PC-9 (cell line): ENCODE measurements at regions not wholly inside any gene's neighbourhood (a gene's known extent, or its start where the extent isn't known, plus 50 kb on each side); places are given as distances from the start of the nearest gene placed in this dataset.

Experiments
- BruUV-seq: library from RNA; stranded (reverse); fragments of 400-500 nt; replicated peaks from 2 replicates; lab custom pipeline; 2021; lab: Mats Ljungman, UMichigan
- CTCF ChIA-PET: fragments of 300-600 bp; sonication (Branson Sonifier 250); formaldehyde crosslinking; loops from one replicate; lab custom pipeline; 2022; ENCODE audit warnings: antibody characterized with exemption; lab: Charles Lee
- POLR2A ChIA-PET: fragments of 300-600 bp; sonication (Branson Sonifier 250); formaldehyde crosslinking; loops from one replicate; lab custom pipeline; 2022; ENCODE audit warnings: antibody characterized with exemption; ENCODE audit not compliant: unreplicated experiment; lab: Charles Lee
- DNase-seq, 2 experiments: peaks; one replicate each; pipeline versions ENCODE4 v3.0.0 to v3.0.0-alpha.2; 2015 to 2022; ENCODE audit warnings: mixed read lengths in 1 of 2
- H2AFZ ChIP-seq: fragments of 200-600 bp; sonication (generic); 2 replicates; pipeline ENCODE4 v1.8.1; 2017; ENCODE audit warnings: antibody characterized with exemption
- H3F3A ChIP-seq: fragments of 200-600 bp; sonication (generic); 2 replicates; pipeline ENCODE4 v1.8.1; 2017; ENCODE audit warnings: antibody characterized with exemption, mild to moderate bottlenecking, low read depth; ENCODE audit not compliant: insufficient read depth
- H3K27ac ChIP-seq: fragments of 200-600 bp; sonication (generic); 2 replicates; pipeline ENCODE4 v1.6.1; 2016; ENCODE audit warnings: mixed run types
- H3K27me3 ChIP-seq: fragments of 200-600 bp; sonication (generic); 2 replicates; pipeline ENCODE4 v1.6.1; 2016; ENCODE audit warnings: low read depth, mixed run types; ENCODE audit not compliant: insufficient read depth
- H3K36me3 ChIP-seq: fragments of 200-600 bp; sonication (generic); 2 replicates; pipeline ENCODE4 v1.6.1; 2016; ENCODE audit warnings: low read depth, mixed run types
- H3K4me1 ChIP-seq: fragments of 200-600 bp; sonication (generic); replicated peaks from 2 replicates; pipeline ENCODE4 v1.6.1; 2016; ENCODE audit warnings: mixed run types; ENCODE audit not compliant: insufficient read depth
- H3K4me2 ChIP-seq: fragments of 200-600 bp; sonication (generic); 2 replicates; pipeline ENCODE4 v1.6.1; 2017; ENCODE audit warnings: mixed run types
- H3K4me3 ChIP-seq: fragments of 200-600 bp; sonication (generic); 2 replicates; pipeline ENCODE4 v1.6.1; 2016; ENCODE audit warnings: mixed run types
- H3K79me2 ChIP-seq: fragments of 200-600 bp; sonication (generic); 2 replicates; pipeline ENCODE4 v1.6.1; 2017; ENCODE audit warnings: low read depth, mixed run types
- H3K9me2 ChIP-seq: fragments of 200-600 bp; sonication (generic); 2 replicates; pipeline ENCODE4 v1.8.1; 2017; ENCODE audit warnings: mild to moderate bottlenecking; ENCODE audit not compliant: insufficient read depth
- H3K9me3 ChIP-seq: fragments of 200-600 bp; sonication (generic); 2 replicates; pipeline ENCODE4 v1.8.1; 2016; ENCODE audit warnings: low read depth; ENCODE audit not compliant: insufficient read depth
- H4K20me1 ChIP-seq: fragments of 200-600 bp; sonication (generic); 2 replicates; pipeline ENCODE4 v1.8.1; 2017; ENCODE audit not compliant: insufficient read depth
- CTCF ChIP-seq: fragments of 200-600 bp; sonication (generic); conservative IDR thresholded peaks from 2 replicates; pipeline ENCODE4 v1.6.1; 2017; ENCODE audit warnings: mixed run types, antibody characterized with exemption, mild to moderate bottlenecking, moderate library complexity
- EZH2 ChIP-seq: fragments of 200-600 bp; sonication (generic); IDR thresholded peaks from 2 replicates; pipeline ENCODE4 v1.8.0; 2017; ENCODE audit warnings: antibody characterized with exemption, low read depth
- intact Hi-C: fragments of 100-400 bp; cut with micrococcal nuclease; formaldehyde crosslinking; loops from one replicate; pipeline ENCODE4 v1.10.0; 2022; ENCODE audit not compliant: unreplicated experiment

- peaks cover 31% of the 10 kb centered on the region for H3K27me3 ChIP-seq
- H3K4me3 ChIP-seq: no peak overlapping the region
- no TSS peak for BruUV-seq
- TF ChIP-seq CTCF: no peak
- TF ChIP-seq EZH2: no peak
- no peaks in the 10 kb centered on the region for H3F3A ChIP-seq
- H3K9me2 ChIP-seq: no peaks in the 10 kb centered on the region
- no peak for DNase-seq
- POLR2A ChIA-PET: no interaction called here
- no peaks in the 10 kb centered on the region for H4K20me1 ChIP-seq
- no peaks in the 10 kb centered on the region for H3K9me3 ChIP-seq
- no peak overlapping the region for H3K4me2 ChIP-seq
- CTCF ChIA-PET: no interaction called here
- intact Hi-C loops: no loop called here
- no peak overlapping the region for H3K27ac ChIP-seq
- no peaks in the 10 kb centered on the region for H3K79me2 ChIP-seq
- H3K36me3 ChIP-seq: no peaks in the 10 kb centered on the region
- H3K4me1 ChIP-seq: no peaks in the 10 kb centered on the region
- H2AFZ ChIP-seq: no peak overlapping the region
Measured at GRCh38 chr6:163872335-163872734, 457.8 kb downstream of the QKI start.

DNA sequence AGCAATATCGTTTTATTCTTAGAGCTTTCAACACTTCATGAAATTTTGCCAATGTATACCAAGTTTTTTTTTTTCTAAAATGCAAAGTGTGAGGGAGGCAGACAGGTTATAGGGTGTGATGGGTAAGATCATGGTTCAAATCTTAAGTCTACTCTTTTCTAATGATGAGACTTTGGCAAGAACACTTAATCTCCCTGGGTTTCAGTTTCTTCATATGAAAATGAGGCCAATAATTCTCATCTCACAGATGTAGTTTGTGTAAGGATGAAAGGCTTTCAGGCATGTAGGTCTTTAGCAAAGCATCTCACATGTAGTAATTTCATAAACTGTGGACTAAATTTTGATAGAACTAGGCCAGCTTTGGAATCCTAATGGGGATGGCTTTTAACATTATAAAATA, 457.1 kb downstream of the QKI start:
- H3K4me1 ChIP-seq: no peaks in the 10 kb centered on the region
- H3K36me3 ChIP-seq: no peaks in the 10 kb centered on the region
- ChIA-PET POLR2A (no interaction called here), CTCF (no interaction called here)
- no peak for TF ChIP-seq EZH2
- no peak for TF ChIP-seq CTCF
- no peaks in the 10 kb centered on the region for H3K9me2 ChIP-seq
- intact Hi-C loops: no loop called here
- H3K79me2 ChIP-seq: no peaks in the 10 kb centered on the region
- H3F3A ChIP-seq: no peaks in the 10 kb centered on the region
- no peak overlapping the region for H3K27ac ChIP-seq
- no peaks in the 10 kb centered on the region for H4K20me1 ChIP-seq
- BruUV-seq: no TSS peak
- H2AFZ ChIP-seq: no peak overlapping the region
- no peak overlapping the region for H3K4me3 ChIP-seq
- no peak overlapping the region for H3K4me2 ChIP-seq
- DNase-seq: no peak
- no peaks in the 10 kb centered on the region for H3K9me3 ChIP-seq
- H3K27me3 ChIP-seq: peaks cover 38% of the 10 kb centered on the region

DNA sequence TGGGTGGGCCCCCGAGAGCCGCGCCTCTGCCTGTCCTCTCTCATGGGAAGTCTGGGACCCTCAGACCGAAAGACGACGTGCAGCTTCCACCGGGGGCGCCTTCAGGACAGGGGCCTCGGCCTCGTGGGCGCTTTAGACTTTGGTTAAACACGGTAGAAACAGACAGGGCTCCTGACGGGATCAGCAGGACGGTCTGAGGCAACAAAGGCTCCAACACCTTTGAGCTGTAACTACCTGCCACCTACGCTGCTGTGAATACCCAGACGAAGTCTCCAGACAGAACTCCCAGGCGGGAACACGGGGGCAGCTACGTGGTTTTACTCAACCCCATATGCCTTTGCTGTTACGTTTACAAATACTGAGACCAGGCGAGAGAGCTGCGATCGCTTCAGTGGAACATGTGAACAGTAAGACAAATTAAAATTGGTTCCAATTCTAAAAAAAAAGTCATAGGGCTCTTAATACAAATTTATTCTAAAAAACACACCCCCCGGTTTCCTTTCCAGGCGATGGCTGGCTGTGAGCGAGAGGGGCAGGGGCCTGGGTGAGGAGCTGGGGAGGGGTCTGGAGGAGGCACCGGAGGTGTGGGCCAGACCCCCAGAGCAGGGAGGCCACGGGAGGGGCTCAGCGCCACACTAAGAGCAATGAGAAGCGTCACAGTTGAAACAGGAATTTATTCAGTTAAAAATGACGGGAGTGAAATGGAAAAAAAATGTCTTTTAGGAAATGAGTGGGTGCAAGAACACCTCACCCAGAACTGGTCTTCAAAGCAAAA, 453.2 kb downstream of the QKI start:
- intact Hi-C loops: no loop called here
- H3K9me2 ChIP-seq: no peaks in the 10 kb centered on the region
- H3K27ac ChIP-seq: no peak overlapping the region
- CTCF ChIA-PET: no interaction called here
- TF ChIP-seq EZH2 (no peak), CTCF (no peak)
- no peak overlapping the region for H2AFZ ChIP-seq
- DNase-seq: no peak
- no peaks in the 10 kb centered on the region for H3K36me3 ChIP-seq
- H3K27me3 ChIP-seq: peaks cover 52% of the 10 kb centered on the region
- no peaks in the 10 kb centered on the region for H4K20me1 ChIP-seq
- H3K4me2 ChIP-seq: no peak overlapping the region
- no peaks in the 10 kb centered on the region for H3K79me2 ChIP-seq
- POLR2A ChIA-PET: no interaction called here
- H3K4me1 ChIP-seq: no peaks in the 10 kb centered on the region
- no TSS peak for BruUV-seq
- no peak overlapping the region for H3K4me3 ChIP-seq
- H3F3A ChIP-seq: no peaks in the 10 kb centered on the region
- no peaks in the 10 kb centered on the region for H3K9me3 ChIP-seq
